Endothelial cell of umbilical vein (primary cell): ENCODE measurements at regions not wholly inside any gene's neighbourhood (a gene's known extent, or its start where the extent isn't known, plus 50 kb on each side); places are given as distances from the start of the nearest gene placed in this dataset.

Experiments used
- BruUV-seq: library from RNA; stranded (reverse); fragments of 400-500 nt; replicated peaks from 2 replicates; lab custom pipeline; 2021; lab: Mats Ljungman, UMichigan
- CTCF ChIA-PET: fragments of 300-600, 350-600 bp; sonication (Branson Sonifier 250); formaldehyde crosslinking; loops from one replicate; lab custom pipeline; 2021; ENCODE audit warnings: antibody characterized with exemption, inconsistent platforms; lab: Charles Lee
- POLR2A ChIA-PET: fragments of 300-600, 350-600 bp; sonication (Branson Sonifier 250); formaldehyde crosslinking; loops from one replicate; lab custom pipeline; 2021; ENCODE audit warnings: antibody characterized with exemption, inconsistent platforms; lab: Charles Lee
- DNase-seq: peaks from one replicate; pipeline ENCODE4 v3.0.0-alpha.2; 2011; ENCODE audit warnings: low read depth, low spot score
- FAIRE-seq: peaks from 2 replicates; lab custom pipeline; 2011; peaks lifted over from hg19 to GRCh38; lab: Jason Lieb, UNC
- H2AFZ ChIP-seq: 2 replicates; pipeline ENCODE4 v1.6.0; 2012; ENCODE audit warnings: low read depth, low read length, control low read depth, inconsistent platforms
- H3K27ac ChIP-seq: 2 replicates; pipeline ENCODE4 v1.5.1; 2011; ENCODE audit warnings: low read depth, mild to moderate bottlenecking, control low read depth, low read length, moderate library complexity; ENCODE audit not compliant: insufficient read depth
- H3K27me3 ChIP-seq, 2 experiments: 2 replicates each; pipeline versions ENCODE4 v1.6.0 to v1.6.1; 2011; ENCODE audit warnings: low read length in 2 of 2, mixed read lengths in 1 of 2; ENCODE audit not compliant: control insufficient read depth in 2 of 2, insufficient read depth in 2 of 2
- H3K36me3 ChIP-seq, 2 experiments: 2 replicates in 1 of 2; 3 replicates in 1 of 2; pipeline ENCODE4 v1.5.1; 2011; ENCODE audit warnings: low read length in 2 of 2, mild to moderate bottlenecking in 1 of 2, moderate library complexity in 1 of 2; ENCODE audit not compliant: control insufficient read depth in 2 of 2, insufficient read depth in 2 of 2; ENCODE audit errors: extremely low read depth in 1 of 2
- H3K4me1 ChIP-seq: 3 replicates; pipeline ENCODE4 v1.5.1; 2011; ENCODE audit warnings: mild to moderate bottlenecking, low read length; ENCODE audit not compliant: control insufficient read depth, insufficient read depth; ENCODE audit errors: extremely low read depth
- H3K4me2 ChIP-seq: 2 replicates; pipeline ENCODE4 v1.6.1; 2011; ENCODE audit warnings: low read length, control low read depth, mixed read lengths; ENCODE audit not compliant: insufficient read depth
- H3K4me3 ChIP-seq, 3 experiments: fragments of 200-600 bp in 1 of 3; sonication (generic), shearing (Covaris generic) in 1 of 3; replicated peaks in 1 of 3; 2 replicates each; pipeline ENCODE4 v1.5.1; 2011 to 2016; ENCODE audit warnings: control low read depth in 3 of 3, low read length in 3 of 3, mild to moderate bottlenecking in 2 of 3, inconsistent platforms in 1 of 3, low read depth in 1 of 3, moderate library complexity in 1 of 3; ENCODE audit not compliant: insufficient read depth in 1 of 3
- H3K79me2 ChIP-seq: 2 replicates; pipeline ENCODE4 v1.6.0; 2012; ENCODE audit warnings: low read length, inconsistent platforms; ENCODE audit not compliant: control insufficient read depth, insufficient read depth
- H3K9ac ChIP-seq: replicated peaks from 2 replicates; pipeline ENCODE3; 2011; ENCODE audit warnings: low read length, control low read depth; ENCODE audit not compliant: insufficient read depth; ENCODE audit errors: extremely low read depth
- H3K9me1 ChIP-seq: replicated peaks from 3 replicates; pipeline ENCODE4 v1.6.0; 2011; ENCODE audit warnings: mild to moderate bottlenecking, low read length; ENCODE audit not compliant: control insufficient read depth, insufficient read depth; ENCODE audit errors: extremely low read depth
- H3K9me3 ChIP-seq: replicated peaks from 2 replicates; pipeline ENCODE4 v1.5.1; 2012; ENCODE audit warnings: low read length, inconsistent platforms; ENCODE audit not compliant: control insufficient read depth, insufficient read depth
- H4K20me1 ChIP-seq: replicated peaks from 2 replicates; pipeline ENCODE3; 2011; ENCODE audit warnings: mild to moderate bottlenecking, low read length; ENCODE audit not compliant: control insufficient read depth, insufficient read depth; ENCODE audit errors: extremely low read depth
- EZH2 ChIP-seq: IDR thresholded peaks from 2 replicates; pipeline ENCODE4 v1.6.1; 2012; ENCODE audit warnings: borderline replicate concordance, low read depth, mild to moderate bottlenecking, moderate library complexity, low read length, inconsistent platforms; ENCODE audit not compliant: severe bottlenecking
- FOS ChIP-seq: IDR thresholded peaks from 2 replicates; pipeline ENCODE4 v1.6.1; 2011; ENCODE audit warnings: mild to moderate bottlenecking, low read length, moderate library complexity, borderline replicate concordance; ENCODE audit not compliant: insufficient read depth
- GATA2 ChIP-seq: IDR thresholded peaks from 2 replicates; pipeline ENCODE4 v1.7.0; 2011; ENCODE audit warnings: low read depth, mild to moderate bottlenecking, moderate library complexity, mixed read lengths, low read length; ENCODE audit not compliant: insufficient read length, insufficient read depth
- JUN ChIP-seq: IDR thresholded peaks from 2 replicates; pipeline ENCODE4 v1.6.1; 2011; ENCODE audit warnings: borderline replicate concordance, low read depth; ENCODE audit not compliant: insufficient read length, insufficient read depth
- MYC ChIP-seq: IDR thresholded peaks from one replicate; pipeline ENCODE4 v1.6.1; 2011; ENCODE audit warnings: mild to moderate bottlenecking, low read depth, low read length
- POLR2A ChIP-seq: IDR thresholded peaks from 2 replicates; pipeline ENCODE4 v1.6.1; 2012; ENCODE audit warnings: low read depth, mild to moderate bottlenecking, control low read depth, low read length
- POLR2AphosphoS5 ChIP-seq: IDR thresholded peaks from 2 replicates; pipeline ENCODE4 v1.6.1; 2012; ENCODE audit warnings: low read depth, mild to moderate bottlenecking, control low read depth, low read length, moderate library complexity; ENCODE audit not compliant: insufficient read depth
- dilution Hi-C: fragments of 300-500 bp; cut with MboI; formaldehyde crosslinking; loops from one replicate; pipeline ENCODE4 v1.15.0; 2019; ENCODE audit warnings: low sequenced_read_pairs; ENCODE audit not compliant: extremely low pct_ligation_motif_present
- intact Hi-C: fragments of 100-400 bp; cut with micrococcal nuclease; formaldehyde crosslinking; loops from one replicate; pipeline ENCODE4 v1.10.0; 2022
- TF ChIP-seq, protein P1 (sequence below), 2 donors: IDR thresholded peaks; 1 replicate in 1 of 2; 2 replicates in 1 of 2; pipeline ENCODE4 v1.5.1; 2011; ENCODE audit warnings: low read length in 2 of 2, mild to moderate bottlenecking in 2 of 2, moderate library complexity in 2 of 2, control low read depth in 1 of 2, inconsistent platforms in 1 of 2, low read depth in 1 of 2; ENCODE audit not compliant: insufficient read depth in 1 of 2; ENCODE audit errors: extremely low read depth in 1 of 2
- TF ChIP-seq, protein P2 (sequence below): IDR thresholded peaks from 2 replicates; pipeline ENCODE4 v1.6.1; 2011; ENCODE audit not compliant: insufficient read depth, insufficient read length

DNA sequence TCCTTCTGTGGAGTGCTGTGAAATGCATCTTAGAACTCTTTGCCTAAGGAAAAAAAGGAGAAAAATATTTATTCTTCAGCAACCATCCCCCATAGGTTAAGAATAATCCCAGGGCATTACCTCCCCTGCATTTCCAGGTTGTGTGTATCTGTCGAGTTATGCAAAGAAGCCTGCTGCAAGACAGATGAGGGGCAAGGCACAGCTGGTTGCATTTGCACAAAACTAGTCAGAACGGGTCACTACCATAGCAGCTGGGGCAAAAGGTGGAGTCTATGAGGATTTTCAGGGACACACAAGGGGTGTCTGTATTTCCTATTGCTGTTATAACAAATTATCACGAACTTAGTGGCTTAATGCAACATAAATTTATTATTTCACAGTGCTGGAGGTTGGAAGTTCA lies 443.4 kb upstream of the C1orf87 start:
- ChIA-PET POLR2A (no interaction called here), CTCF (no interaction called here)
- Histone ChIP-seq H3K4me3 (no peak overlapping the region), H4K20me1 (no peaks in the 10 kb centered on the region), H3K4me1 (no peaks in the 10 kb centered on the region), H3K79me2 (no peaks in the 10 kb centered on the region), H3K9ac (no peak overlapping the region), H2AFZ (no peak overlapping the region), H3K36me3 (no peaks in the 10 kb centered on the region), H3K27ac (no peak overlapping the region), H3K27me3 (no peaks in the 10 kb centered on the region), H3K9me3 (no peaks in the 10 kb centered on the region), H3K4me2 (no peak overlapping the region), H3K9me1 (no peaks in the 10 kb centered on the region)
- no peak for TF ChIP-seq POLR2AphosphoS5
- dilution Hi-C loops (no loop called here), intact Hi-C loops (no loop called here)
- DNase-seq (no peak), FAIRE-seq (no peak)
- BruUV-seq, result no TSS peak

DNA sequence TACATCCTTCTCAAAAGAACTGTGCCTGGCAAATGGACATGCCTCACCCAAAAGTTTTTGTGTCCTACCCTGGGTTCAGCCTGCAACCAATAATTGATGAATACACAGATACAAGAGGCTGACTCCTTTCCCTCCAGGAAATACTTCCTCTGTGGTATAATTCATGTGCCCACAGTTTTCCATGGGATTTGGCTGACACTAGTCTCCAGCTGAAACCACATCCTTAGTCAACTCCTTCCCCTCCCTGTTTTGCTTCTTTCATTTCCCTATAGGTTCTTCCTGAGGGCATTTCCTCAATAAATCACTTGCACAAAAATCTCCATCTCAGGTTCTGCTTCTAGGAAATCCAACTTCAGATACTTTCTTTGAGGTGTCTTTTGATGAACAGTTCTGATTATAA lies 436.6 kb upstream of the C1orf87 start:
- CTCF ChIA-PET, result no interaction called here
- no peak overlapping the region for H3K4me3 ChIP-seq
- H3K79me2 ChIP-seq, result no peaks in the 10 kb centered on the region
- DNase-seq, result peak; percentile 89
- intact Hi-C loops (loop anchor here (1.0 to 5.0 kb wide), 7 partner anchors 40 to 255 kb away; no protein-coding TSS in a partner anchor), dilution Hi-C loops (no loop called here)
- no peaks in the 10 kb centered on the region for H3K27me3 ChIP-seq
- no peak overlapping the region for H3K9ac ChIP-seq
- H3K9me1 ChIP-seq, result no peaks in the 10 kb centered on the region
- no peak overlapping the region for H2AFZ ChIP-seq
- peak overlapping the region; percentile 38 for H3K4me2 ChIP-seq
- peaks cover 28% of the 10 kb centered on the region for H3K4me1 ChIP-seq
- H3K9me3 ChIP-seq, result no peaks in the 10 kb centered on the region
- POLR2A ChIA-PET, result no interaction called here
- TF ChIP-seq FOS, result peak; percentile 87
- TF ChIP-seq GATA2, result peak; percentile 96
- TF ChIP-seq, protein P1, sequence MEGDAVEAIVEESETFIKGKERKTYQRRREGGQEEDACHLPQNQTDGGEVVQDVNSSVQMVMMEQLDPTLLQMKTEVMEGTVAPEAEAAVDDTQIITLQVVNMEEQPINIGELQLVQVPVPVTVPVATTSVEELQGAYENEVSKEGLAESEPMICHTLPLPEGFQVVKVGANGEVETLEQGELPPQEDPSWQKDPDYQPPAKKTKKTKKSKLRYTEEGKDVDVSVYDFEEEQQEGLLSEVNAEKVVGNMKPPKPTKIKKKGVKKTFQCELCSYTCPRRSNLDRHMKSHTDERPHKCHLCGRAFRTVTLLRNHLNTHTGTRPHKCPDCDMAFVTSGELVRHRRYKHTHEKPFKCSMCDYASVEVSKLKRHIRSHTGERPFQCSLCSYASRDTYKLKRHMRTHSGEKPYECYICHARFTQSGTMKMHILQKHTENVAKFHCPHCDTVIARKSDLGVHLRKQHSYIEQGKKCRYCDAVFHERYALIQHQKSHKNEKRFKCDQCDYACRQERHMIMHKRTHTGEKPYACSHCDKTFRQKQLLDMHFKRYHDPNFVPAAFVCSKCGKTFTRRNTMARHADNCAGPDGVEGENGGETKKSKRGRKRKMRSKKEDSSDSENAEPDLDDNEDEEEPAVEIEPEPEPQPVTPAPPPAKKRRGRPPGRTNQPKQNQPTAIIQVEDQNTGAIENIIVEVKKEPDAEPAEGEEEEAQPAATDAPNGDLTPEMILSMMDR (IDR thresholded peaks at IDR 0.05; ENCODE audit: extremely low read depth in 1 of 2, insufficient read depth in 1 of 2, low read depth in 1 of 2, low read length in 2 of 2), result no peak
- TF ChIP-seq POLR2AphosphoS5, result peak; percentile 95
- no peak for TF ChIP-seq JUN
- peak; percentile 79 for TF ChIP-seq POLR2A
- TF ChIP-seq EZH2, result no peak
- TF ChIP-seq MYC, result no peak
- TF ChIP-seq, protein P2, sequence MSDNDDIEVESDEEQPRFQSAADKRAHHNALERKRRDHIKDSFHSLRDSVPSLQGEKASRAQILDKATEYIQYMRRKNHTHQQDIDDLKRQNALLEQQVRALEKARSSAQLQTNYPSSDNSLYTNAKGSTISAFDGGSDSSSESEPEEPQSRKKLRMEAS, result no peak
- peak overlapping the region; percentile 13 for H3K27ac ChIP-seq
- BruUV-seq, result no TSS peak
- peak; percentile 85 for FAIRE-seq
- H4K20me1 ChIP-seq, result no peaks in the 10 kb centered on the region
- no peaks in the 10 kb centered on the region for H3K36me3 ChIP-seq
